Keratinocyte (primary cell): ENCODE measurements at regions not wholly inside any gene's neighbourhood (a gene's known extent, or its start where the extent isn't known, plus 50 kb on each side); places are given as distances from the start of the nearest gene placed in this dataset.

Source experiments
- EZH2 ChIP-seq: IDR thresholded peaks from one replicate; pipeline ENCODE4 v1.6.1; 2012; ENCODE audit warnings: inconsistent platforms, mild to moderate bottlenecking, low read length, moderate library complexity
- TF ChIP-seq, protein P1 (sequence below), 3 experiments: IDR thresholded peaks in 1 of 3; conservative IDR thresholded peaks in 1 of 3; optimal IDR thresholded peaks in 1 of 3; 2 replicates in 2 of 3; 3 replicates in 1 of 3; pipeline versions ENCODE3 to v1.5.1; 2011; ENCODE audit warnings: low read length in 3 of 3, mild to moderate bottlenecking in 3 of 3, moderate library complexity in 2 of 3, control low read depth in 1 of 3, inconsistent platforms in 1 of 3; ENCODE audit not compliant: insufficient read depth in 2 of 3; ENCODE audit errors: extremely low read depth in 1 of 3

- TF ChIP-seq, protein P1, sequence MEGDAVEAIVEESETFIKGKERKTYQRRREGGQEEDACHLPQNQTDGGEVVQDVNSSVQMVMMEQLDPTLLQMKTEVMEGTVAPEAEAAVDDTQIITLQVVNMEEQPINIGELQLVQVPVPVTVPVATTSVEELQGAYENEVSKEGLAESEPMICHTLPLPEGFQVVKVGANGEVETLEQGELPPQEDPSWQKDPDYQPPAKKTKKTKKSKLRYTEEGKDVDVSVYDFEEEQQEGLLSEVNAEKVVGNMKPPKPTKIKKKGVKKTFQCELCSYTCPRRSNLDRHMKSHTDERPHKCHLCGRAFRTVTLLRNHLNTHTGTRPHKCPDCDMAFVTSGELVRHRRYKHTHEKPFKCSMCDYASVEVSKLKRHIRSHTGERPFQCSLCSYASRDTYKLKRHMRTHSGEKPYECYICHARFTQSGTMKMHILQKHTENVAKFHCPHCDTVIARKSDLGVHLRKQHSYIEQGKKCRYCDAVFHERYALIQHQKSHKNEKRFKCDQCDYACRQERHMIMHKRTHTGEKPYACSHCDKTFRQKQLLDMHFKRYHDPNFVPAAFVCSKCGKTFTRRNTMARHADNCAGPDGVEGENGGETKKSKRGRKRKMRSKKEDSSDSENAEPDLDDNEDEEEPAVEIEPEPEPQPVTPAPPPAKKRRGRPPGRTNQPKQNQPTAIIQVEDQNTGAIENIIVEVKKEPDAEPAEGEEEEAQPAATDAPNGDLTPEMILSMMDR (optimal IDR thresholded peaks at IDR 0.05 in 1 of 3, IDR thresholded peaks at IDR 0.05 in 1 of 3, conservative IDR thresholded peaks at IDR 0.05 in 1 of 3; ENCODE audit: extremely low read depth in 1 of 3, insufficient read depth in 2 of 3, low read length in 3 of 3): no peak
- no peak for TF ChIP-seq EZH2
These were observed 208.7 kb upstream of the DPYD start for GRCh38 chr1:98129491-98129890.
